ENCODE measurements at regions not wholly inside any gene's neighbourhood (a gene's known extent, or its start where the extent isn't known, plus 50 kb on each side); places are given as distances from the start of the nearest gene placed in this dataset.

DNA sequence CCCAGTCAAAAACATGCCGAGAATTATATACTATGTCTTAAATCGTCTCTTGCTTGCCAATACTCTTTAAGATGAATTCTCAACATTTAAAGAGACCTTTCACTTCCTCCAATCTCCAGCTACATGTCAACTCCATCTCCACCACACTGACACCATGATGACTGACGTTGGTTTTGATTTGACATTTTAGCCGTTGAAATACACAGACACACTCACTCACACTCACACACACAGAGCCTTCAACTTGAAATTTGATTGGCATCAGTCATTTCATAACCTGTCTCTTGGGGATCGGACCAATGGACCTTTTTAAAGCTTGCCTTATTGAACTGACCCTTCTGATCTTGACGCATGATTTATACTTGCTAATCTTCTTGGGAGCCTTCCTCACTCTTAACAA lies 230.8 kb upstream of the PIK3C3 start:
- no peak overlapping the region for H3K4me3 ChIP-seq (ENCODE audit: low read depth, low read length)
- POLR2A ChIA-PET = no interaction called here
- Mint-ChIP-seq H3K36me3 (ENCODE audit: insufficient read depth, unreplicated experiment) (no peaks in the 10 kb centered on the region), H3K4me1 (ENCODE audit: low read depth, unreplicated experiment) (no peaks in the 10 kb centered on the region), H3K4me3 (ENCODE audit: unreplicated experiment) (no peak overlapping the region), H3K27me3 (ENCODE audit: insufficient read depth, unreplicated experiment) (peaks cover 6% of the 10 kb centered on the region), H3K9me3 (ENCODE audit: unreplicated experiment) (no peaks in the 10 kb centered on the region), H3K27ac (ENCODE audit: unreplicated experiment) (no peak overlapping the region)
- no peaks in the 10 kb centered on the region for H3K9me3 ChIP-seq
- TF ChIP-seq, protein P1, sequence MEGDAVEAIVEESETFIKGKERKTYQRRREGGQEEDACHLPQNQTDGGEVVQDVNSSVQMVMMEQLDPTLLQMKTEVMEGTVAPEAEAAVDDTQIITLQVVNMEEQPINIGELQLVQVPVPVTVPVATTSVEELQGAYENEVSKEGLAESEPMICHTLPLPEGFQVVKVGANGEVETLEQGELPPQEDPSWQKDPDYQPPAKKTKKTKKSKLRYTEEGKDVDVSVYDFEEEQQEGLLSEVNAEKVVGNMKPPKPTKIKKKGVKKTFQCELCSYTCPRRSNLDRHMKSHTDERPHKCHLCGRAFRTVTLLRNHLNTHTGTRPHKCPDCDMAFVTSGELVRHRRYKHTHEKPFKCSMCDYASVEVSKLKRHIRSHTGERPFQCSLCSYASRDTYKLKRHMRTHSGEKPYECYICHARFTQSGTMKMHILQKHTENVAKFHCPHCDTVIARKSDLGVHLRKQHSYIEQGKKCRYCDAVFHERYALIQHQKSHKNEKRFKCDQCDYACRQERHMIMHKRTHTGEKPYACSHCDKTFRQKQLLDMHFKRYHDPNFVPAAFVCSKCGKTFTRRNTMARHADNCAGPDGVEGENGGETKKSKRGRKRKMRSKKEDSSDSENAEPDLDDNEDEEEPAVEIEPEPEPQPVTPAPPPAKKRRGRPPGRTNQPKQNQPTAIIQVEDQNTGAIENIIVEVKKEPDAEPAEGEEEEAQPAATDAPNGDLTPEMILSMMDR (IDR thresholded peaks at IDR 0.05; ENCODE audit: insufficient read depth in 1 of 2, low read depth in 1 of 2, low read length in 1 of 2, severe bottlenecking in 1 of 2, unreplicated experiment in 1 of 2) = no peak
- CTCF ChIA-PET = no interaction called here
- DNase-seq = no peak
- intact Hi-C loops (cut with micrococcal nuclease; ENCODE audit: unreplicated experiment) = no loop called here
- H3K4me1 ChIP-seq = no peaks in the 10 kb centered on the region
- no peaks in the 10 kb centered on the region for H3K27me3 ChIP-seq (replicated peaks; ENCODE audit: control insufficient read depth, insufficient read depth, low read length)
- H3K36me3 ChIP-seq (ENCODE audit: control insufficient read depth, insufficient read depth, low read length) = no peaks in the 10 kb centered on the region
- BruUV-seq (replicated peaks) = no TSS peak

DNA sequence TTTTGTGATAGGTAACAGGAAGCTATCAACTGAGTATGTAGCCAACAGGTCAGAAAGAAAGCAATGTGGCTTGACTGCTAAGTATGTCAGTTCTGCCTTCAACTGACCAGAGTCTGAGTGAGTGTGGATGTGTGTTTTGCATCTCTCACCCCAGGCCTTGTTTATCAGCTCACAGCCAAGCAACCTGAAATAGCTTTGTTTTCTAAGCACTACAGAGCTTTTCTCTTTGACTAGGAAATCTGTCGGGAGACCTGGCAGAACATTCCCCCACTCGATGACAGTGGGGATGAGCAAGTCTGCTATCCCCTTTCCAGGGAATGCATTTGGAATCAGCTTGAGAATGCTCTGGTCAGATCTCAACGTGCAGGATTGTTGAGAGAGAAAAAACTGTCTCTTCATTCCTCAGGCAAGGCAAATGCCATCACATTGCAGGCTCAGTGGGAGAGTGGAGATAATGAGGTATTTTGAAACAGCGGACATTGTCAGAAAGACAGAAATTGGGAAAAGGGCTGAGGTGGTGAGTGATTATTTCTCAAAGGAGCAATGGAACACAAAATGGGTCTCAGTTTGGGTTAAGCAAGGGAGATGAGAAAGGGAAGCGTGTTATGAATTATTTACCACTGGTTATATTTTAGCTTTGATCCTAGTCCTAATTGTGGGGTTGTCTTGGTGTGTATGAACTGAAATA lies 233.8 kb upstream of the PIK3C3 start:
- H3K36me3 Mint-ChIP-seq (ENCODE audit: insufficient read depth, unreplicated experiment) = no peaks in the 10 kb centered on the region
- peaks cover 4% of the 10 kb centered on the region for H3K27me3 Mint-ChIP-seq (ENCODE audit: insufficient read depth, unreplicated experiment)
- H3K27me3 ChIP-seq (replicated peaks; ENCODE audit: control insufficient read depth, insufficient read depth, low read length) = no peaks in the 10 kb centered on the region
- intact Hi-C loops (cut with micrococcal nuclease; ENCODE audit: unreplicated experiment) = no loop called here
- POLR2A ChIA-PET = no interaction called here
- no peaks in the 10 kb centered on the region for H3K36me3 ChIP-seq (ENCODE audit: control insufficient read depth, insufficient read depth, low read length)
- TF ChIP-seq, protein P1 (IDR thresholded peaks at IDR 0.05; ENCODE audit: insufficient read depth in 1 of 2, low read depth in 1 of 2, low read length in 1 of 2, severe bottlenecking in 1 of 2, unreplicated experiment in 1 of 2) = no peak
- no peak overlapping the region for H3K4me3 ChIP-seq (ENCODE audit: low read depth, low read length)
- no peaks in the 10 kb centered on the region for H3K4me1 Mint-ChIP-seq (ENCODE audit: low read depth, unreplicated experiment)
- CTCF ChIA-PET = no interaction called here
- H3K9me3 Mint-ChIP-seq (ENCODE audit: unreplicated experiment) = no peaks in the 10 kb centered on the region
- H3K27ac Mint-ChIP-seq (ENCODE audit: unreplicated experiment) = no peak overlapping the region
- H3K4me3 Mint-ChIP-seq (ENCODE audit: unreplicated experiment) = no peak overlapping the region
- BruUV-seq (replicated peaks) = no TSS peak
- H3K4me1 ChIP-seq = no peaks in the 10 kb centered on the region
- DNase-seq = no peak
- no peaks in the 10 kb centered on the region for H3K9me3 ChIP-seq

- no peak overlapping the region for H3K4me3 Mint-ChIP-seq (ENCODE audit: unreplicated experiment)
- H3K9me3 Mint-ChIP-seq (ENCODE audit: unreplicated experiment) = no peaks in the 10 kb centered on the region
- POLR2A ChIA-PET = no interaction called here
- intact Hi-C loops (cut with micrococcal nuclease; ENCODE audit: unreplicated experiment) = no loop called here
- peaks cover 7% of the 10 kb centered on the region for H3K27me3 Mint-ChIP-seq (ENCODE audit: insufficient read depth, unreplicated experiment)
- BruUV-seq (replicated peaks) = no TSS peak
- H3K27me3 ChIP-seq (replicated peaks; ENCODE audit: control insufficient read depth, insufficient read depth, low read length) = no peaks in the 10 kb centered on the region
- H3K4me3 ChIP-seq (ENCODE audit: low read depth, low read length) = no peak overlapping the region
- CTCF ChIA-PET = no interaction called here
- H3K4me1 ChIP-seq = no peaks in the 10 kb centered on the region
- TF ChIP-seq, protein P1 (IDR thresholded peaks at IDR 0.05; ENCODE audit: insufficient read depth in 1 of 2, low read depth in 1 of 2, low read length in 1 of 2, severe bottlenecking in 1 of 2, unreplicated experiment in 1 of 2) = no peak
- DNase-seq = no peak
- no peak overlapping the region for H3K27ac Mint-ChIP-seq (ENCODE audit: unreplicated experiment)
- no peaks in the 10 kb centered on the region for H3K9me3 ChIP-seq
- H3K4me1 Mint-ChIP-seq (ENCODE audit: low read depth, unreplicated experiment) = no peaks in the 10 kb centered on the region
- H3K36me3 Mint-ChIP-seq (ENCODE audit: insufficient read depth, unreplicated experiment) = no peaks in the 10 kb centered on the region
- H3K36me3 ChIP-seq (ENCODE audit: control insufficient read depth, insufficient read depth, low read length) = no peaks in the 10 kb centered on the region
These were observed 234.8 kb upstream of the PIK3C3 start for GRCh38 chr18:41720226-41720625.

Data from Caco-2 (cell line).